ENCODE measurements at regions not wholly inside any gene's neighbourhood (a gene's known extent, or its start where the extent isn't known, plus 50 kb on each side); places are given as distances from the start of the nearest gene placed in this dataset.
"Not testable (repeated sequence)": the region's sequence is repeated elsewhere in the genome, so short reads cannot be mapped to it uniquely, and the experiment has no call there.

GRCh38 chr13:83761631-83762030 lies 120.6 kb downstream of the SLITRK1 start:
- Histone ChIP-seq H3K9me3 (no peaks in the 10 kb centered on the region), H3K27ac (no peak overlapping the region), H3K4me3 (no peak overlapping the region), H3K36me3 (ENCODE audit: insufficient read depth in 1 of 2, low read depth in 1 of 2) (no peaks in the 10 kb centered on the region), H3K4me1 (no peaks in the 10 kb centered on the region), H3K27me3 (ENCODE audit: insufficient read depth in 3 of 3, low read length in 2 of 3) (no peaks in the 10 kb centered on the region)
- DNase-seq (no peak), ATAC-seq (no peak)
- WGBS, 3 donors = 48 to 51% (median 51%) methylated on average over 2 of the region's 2 CpGs
- intact Hi-C loops (cut with DNase I) = no loop called here
- TF ChIP-seq CTCF (IDR thresholded peaks at IDR 0.05) = no peak

GRCh38 chr13:83755210-83755609 lies 127.1 kb downstream of the SLITRK1 start:
- ATAC-seq; H3K27me3 ChIP-seq (ENCODE audit: insufficient read depth in 3 of 3, low read length in 2 of 3); intact Hi-C loops (cut with DNase I); H3K9me3 ChIP-seq; H3K4me3 ChIP-seq; H3K27ac ChIP-seq; H3K4me1 ChIP-seq; DNase-seq; H3K36me3 ChIP-seq (ENCODE audit: insufficient read depth in 1 of 2, low read depth in 1 of 2): not testable (repeated sequence)
- WGBS, 3 donors = 95 to 100% (median 95%) methylated on average over 2 of the region's 2 CpGs

- DNase-seq = no peak
- Histone ChIP-seq H3K36me3 (ENCODE audit: insufficient read depth in 1 of 2, low read depth in 1 of 2) (no peaks in the 10 kb centered on the region), H3K9me3 (peaks cover 4% of the 10 kb centered on the region), H3K27me3 (ENCODE audit: insufficient read depth in 3 of 3, low read length in 2 of 3) (no peaks in the 10 kb centered on the region), H3K4me1 (no peaks in the 10 kb centered on the region), H3K4me3 (no peak overlapping the region), H3K27ac (no peak overlapping the region)
- intact Hi-C loops (cut with DNase I) = no loop called here
- WGBS, 3 donors = 74 to 86% (median 77%) methylated on average over 11 of the region's 11 CpGs
- TF ChIP-seq CTCF (IDR thresholded peaks at IDR 0.05) = no peak
- ATAC-seq = no peak
These were observed 128.2 kb downstream of the SLITRK1 start for GRCh38 chr13:83753912-83754624.

GRCh38 chr13:83752141-83752540 lies 130.1 kb downstream of the SLITRK1 start:
- no peak for TF ChIP-seq CTCF (IDR thresholded peaks at IDR 0.05)
- ATAC-seq = no peak
- H3K4me3 ChIP-seq = no peak overlapping the region
- no peaks in the 10 kb centered on the region for H3K27me3 ChIP-seq (ENCODE audit: insufficient read depth in 3 of 3, low read length in 2 of 3)
- intact Hi-C loops (cut with DNase I) = no loop called here
- H3K27ac ChIP-seq = no peak overlapping the region
- H3K36me3 ChIP-seq (ENCODE audit: insufficient read depth in 1 of 2, low read depth in 1 of 2) = no peaks in the 10 kb centered on the region
- peaks cover 4% of the 10 kb centered on the region for H3K9me3 ChIP-seq
- no peaks in the 10 kb centered on the region for H3K4me1 ChIP-seq
- 35 to 43% (median 43%) methylated on average over 4 of the region's 4 CpGs for WGBS, 3 donors
- DNase-seq = no peak

GRCh38 chr13:83740622-83741021 lies 141.7 kb downstream of the SLITRK1 start:
- ATAC-seq = no peak
- TF ChIP-seq CTCF (IDR thresholded peaks at IDR 0.05) = no peak
- Histone ChIP-seq H3K27me3 (ENCODE audit: insufficient read depth in 3 of 3, low read length in 2 of 3) (no peaks in the 10 kb centered on the region), H3K9me3 (no peaks in the 10 kb centered on the region), H3K4me3 (no peak overlapping the region), H3K27ac (no peak overlapping the region), H3K36me3 (ENCODE audit: insufficient read depth in 1 of 2, low read depth in 1 of 2) (no peaks in the 10 kb centered on the region), H3K4me1 (no peaks in the 10 kb centered on the region)
- DNase-seq = no peak
- intact Hi-C loops (cut with DNase I) = no loop called here
